ENCODE measurements at regions not wholly inside any gene's neighbourhood (a gene's known extent, or its start where the extent isn't known, plus 50 kb on each side); places are given as distances from the start of the nearest gene placed in this dataset.

DNA sequence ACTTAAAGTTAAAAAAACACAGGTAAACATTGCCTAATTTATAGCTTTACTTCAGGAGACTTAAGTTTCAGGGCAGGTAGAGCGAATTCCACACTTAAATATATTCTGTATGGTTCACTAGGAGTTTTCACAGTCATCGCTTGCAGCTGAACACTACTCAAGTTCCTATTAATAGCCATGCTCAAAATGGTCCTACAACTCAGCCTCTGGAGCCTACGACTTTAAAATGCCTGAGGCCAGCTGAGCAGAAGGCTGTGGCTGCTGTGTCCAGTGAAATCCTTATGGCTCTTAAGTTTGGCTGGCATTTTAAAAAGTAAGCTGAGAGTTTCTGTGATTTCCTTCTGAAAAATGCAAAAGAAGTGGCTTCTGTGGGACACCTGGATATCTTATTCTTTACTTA lies 105.4 kb upstream of the GLI3 start:
- peaks cover 5% of the 10 kb centered on the region for H3K27me3 ChIP-seq (ENCODE audit: control insufficient read depth, insufficient read depth, low read length)
- H3K4me3 ChIP-seq (ENCODE audit: low read depth, low read length) = no peak overlapping the region
- H3K27ac ChIP-seq (ENCODE audit: low read depth, low read length) = no peak overlapping the region
- DNase-seq (ENCODE audit: low read depth, low spot score) = no peak
- TF ChIP-seq, protein P1, sequence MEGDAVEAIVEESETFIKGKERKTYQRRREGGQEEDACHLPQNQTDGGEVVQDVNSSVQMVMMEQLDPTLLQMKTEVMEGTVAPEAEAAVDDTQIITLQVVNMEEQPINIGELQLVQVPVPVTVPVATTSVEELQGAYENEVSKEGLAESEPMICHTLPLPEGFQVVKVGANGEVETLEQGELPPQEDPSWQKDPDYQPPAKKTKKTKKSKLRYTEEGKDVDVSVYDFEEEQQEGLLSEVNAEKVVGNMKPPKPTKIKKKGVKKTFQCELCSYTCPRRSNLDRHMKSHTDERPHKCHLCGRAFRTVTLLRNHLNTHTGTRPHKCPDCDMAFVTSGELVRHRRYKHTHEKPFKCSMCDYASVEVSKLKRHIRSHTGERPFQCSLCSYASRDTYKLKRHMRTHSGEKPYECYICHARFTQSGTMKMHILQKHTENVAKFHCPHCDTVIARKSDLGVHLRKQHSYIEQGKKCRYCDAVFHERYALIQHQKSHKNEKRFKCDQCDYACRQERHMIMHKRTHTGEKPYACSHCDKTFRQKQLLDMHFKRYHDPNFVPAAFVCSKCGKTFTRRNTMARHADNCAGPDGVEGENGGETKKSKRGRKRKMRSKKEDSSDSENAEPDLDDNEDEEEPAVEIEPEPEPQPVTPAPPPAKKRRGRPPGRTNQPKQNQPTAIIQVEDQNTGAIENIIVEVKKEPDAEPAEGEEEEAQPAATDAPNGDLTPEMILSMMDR (IDR thresholded peaks at IDR 0.05; ENCODE audit: low read depth, low read length) = no peak
- H3K9me3 ChIP-seq (ENCODE audit: control insufficient read depth, insufficient read depth, low read length) = no peaks in the 10 kb centered on the region
- POLR2A ChIA-PET = no interaction called here
- CTCF ChIA-PET = interaction anchor here (0.6 kb wide), 1 partner anchor 1383 kb away, joined by 3 read pairs; no protein-coding TSS in a partner anchor

DNA sequence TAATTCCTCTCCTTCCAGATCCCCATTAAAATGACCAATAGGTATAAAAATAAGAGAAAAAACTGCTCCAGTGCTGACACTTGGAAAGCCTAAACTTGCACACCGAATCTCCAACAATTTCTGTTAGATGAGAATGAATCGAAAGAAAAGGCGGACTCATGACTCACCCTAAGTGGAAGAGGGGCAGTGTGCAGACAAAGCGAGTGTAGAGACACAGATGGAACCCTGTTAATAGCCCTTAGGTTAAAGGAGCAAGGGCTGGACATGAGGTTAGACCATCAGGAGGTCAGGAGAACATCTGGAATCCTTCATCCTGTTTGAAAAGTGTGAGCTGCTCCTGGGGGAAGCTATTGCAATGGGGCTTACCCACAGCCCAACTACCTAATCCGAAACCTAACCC lies 103.4 kb upstream of the GLI3 start:
- Histone ChIP-seq H3K9me3 (ENCODE audit: control insufficient read depth, insufficient read depth, low read length) (no peaks in the 10 kb centered on the region), H3K4me3 (ENCODE audit: low read depth, low read length) (no peak overlapping the region), H3K27ac (ENCODE audit: low read depth, low read length) (no peak overlapping the region), H3K27me3 (ENCODE audit: control insufficient read depth, insufficient read depth, low read length) (peaks cover 5% of the 10 kb centered on the region)
- POLR2A ChIA-PET = no interaction called here
- CTCF ChIA-PET = no interaction called here
- no peak for DNase-seq (ENCODE audit: low read depth, low spot score)
- TF ChIP-seq, protein P1 (IDR thresholded peaks at IDR 0.05; ENCODE audit: low read depth, low read length) = no peak

DNA sequence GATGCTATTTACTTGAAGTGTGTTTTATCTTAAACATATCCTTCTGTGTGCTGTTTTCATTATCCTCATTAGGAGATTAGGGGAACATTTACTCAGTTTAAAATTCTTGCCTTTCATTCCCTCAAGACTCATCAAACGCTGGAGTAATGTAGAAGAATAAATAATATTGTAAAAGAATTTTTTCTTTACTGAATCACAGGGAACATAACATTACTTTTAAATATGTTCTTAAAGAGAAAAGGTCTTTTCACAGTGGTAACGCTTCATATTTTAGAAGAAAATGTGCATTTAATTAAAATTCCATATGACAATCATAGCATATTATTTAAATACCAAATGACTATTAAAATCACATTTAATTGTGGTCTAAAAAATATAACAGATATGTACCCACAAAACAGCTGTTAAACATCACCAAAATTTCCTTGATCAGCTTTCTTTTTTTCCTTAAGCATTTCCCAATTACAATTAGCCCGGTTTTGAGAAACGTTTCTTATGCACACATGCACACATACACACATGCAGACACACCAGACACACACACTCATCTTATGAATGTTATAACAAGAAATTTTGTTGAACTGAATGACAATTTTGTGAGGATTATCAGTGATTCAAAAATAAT lies 102.0 kb upstream of the GLI3 start:
- POLR2A ChIA-PET = no interaction called here
- H3K9me3 ChIP-seq (ENCODE audit: control insufficient read depth, insufficient read depth, low read length) = no peaks in the 10 kb centered on the region
- H3K4me3 ChIP-seq (ENCODE audit: low read depth, low read length) = no peak overlapping the region
- H3K27ac ChIP-seq (ENCODE audit: low read depth, low read length) = no peak overlapping the region
- TF ChIP-seq, protein P1 (IDR thresholded peaks at IDR 0.05; ENCODE audit: low read depth, low read length) = no peak
- DNase-seq (ENCODE audit: low read depth, low spot score) = no peak
- peaks cover 5% of the 10 kb centered on the region for H3K27me3 ChIP-seq (ENCODE audit: control insufficient read depth, insufficient read depth, low read length)
- CTCF ChIA-PET = no interaction called here

DNA sequence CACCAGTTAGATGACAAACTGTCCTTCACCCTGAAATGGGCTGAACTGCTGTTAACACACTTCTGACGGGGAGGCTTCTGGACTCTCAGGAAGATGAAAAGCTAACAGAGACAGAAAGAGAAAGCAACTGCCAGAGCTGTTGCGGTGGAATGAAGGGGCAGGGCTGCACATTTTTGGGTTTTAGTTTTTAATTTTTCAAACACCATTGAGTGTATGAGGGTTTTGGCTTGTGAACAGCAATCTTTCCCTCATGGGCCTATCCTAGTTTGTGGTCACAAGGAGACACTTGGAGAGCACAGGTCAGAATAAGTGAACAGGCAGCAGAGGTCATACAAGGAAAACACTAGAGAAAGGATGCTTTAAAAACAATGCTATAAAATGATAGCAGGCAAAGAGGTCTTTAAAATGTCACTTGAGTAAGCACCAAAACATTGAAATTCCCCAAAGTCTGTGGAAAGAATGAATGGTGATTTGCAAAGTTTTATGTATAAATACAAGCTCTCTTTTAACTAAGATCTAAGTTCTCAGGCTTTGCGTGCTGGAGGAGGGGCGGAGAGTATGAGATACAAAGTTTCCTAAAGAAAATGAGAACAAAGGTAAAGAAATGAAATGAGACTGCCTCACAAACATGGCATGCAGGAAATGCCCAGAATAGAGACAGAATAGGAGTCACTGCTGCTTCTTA lies 101.4 kb upstream of the GLI3 start:
- CTCF ChIA-PET = no interaction called here
- H3K27ac ChIP-seq (ENCODE audit: low read depth, low read length) = no peak overlapping the region

More for the DNA sequence above, 101.4 kb upstream of the GLI3 start:
- POLR2A ChIA-PET = no interaction called here
- H3K9me3 ChIP-seq (ENCODE audit: control insufficient read depth, insufficient read depth, low read length) = no peaks in the 10 kb centered on the region
- no peak for DNase-seq (ENCODE audit: low read depth, low spot score)
- peaks cover 5% of the 10 kb centered on the region for H3K27me3 ChIP-seq (ENCODE audit: control insufficient read depth, insufficient read depth, low read length)
- TF ChIP-seq, protein P1 (IDR thresholded peaks at IDR 0.05; ENCODE audit: low read depth, low read length) = no peak
- H3K4me3 ChIP-seq (ENCODE audit: low read depth, low read length) = no peak overlapping the region
